CD4-positive, alpha-beta T cell (primary cell): ENCODE measurements at regions not wholly inside any gene's neighbourhood (a gene's known extent, or its start where the extent isn't known, plus 50 kb on each side); places are given as distances from the start of the nearest gene placed in this dataset.

Source experiments
- ATAC-seq: fragments of 200-7000 bp; cut with Tn5 transposase; one replicate; pipeline ENCODE4 v1.10.0; 2022; ENCODE audit warnings: mild to moderate bottlenecking; ENCODE audit not compliant: poor library complexity
- CTCF ChIA-PET: fragments of 350-600 bp; sonication (Branson Sonifier 250); formaldehyde crosslinking; loops from one replicate; lab custom pipeline; 2021; ENCODE audit warnings: antibody characterized with exemption, inconsistent platforms; lab: Charles Lee
- POLR2A ChIA-PET: fragments of 350-600 bp; sonication (Branson Sonifier 250); formaldehyde crosslinking; loops from one replicate; lab custom pipeline; 2021; ENCODE audit warnings: antibody characterized with exemption, inconsistent platforms; lab: Charles Lee
- DNase-seq, 14 experiments: peaks; one replicate each; pipeline ENCODE4 v3.0.0-alpha.2; 2013 to 2020; ENCODE audit warnings: mixed read lengths in 2 of 14
- H3K27ac ChIP-seq, 2 donors: one replicate each; pipeline versions ENCODE4 v1.5.1 to v1.7.0; 2013; ENCODE audit warnings: low read length in 2 of 2, low read depth in 1 of 2, mild to moderate bottlenecking in 1 of 2
- H3K27me3 ChIP-seq, 2 experiments: 1 replicate in 1 of 2; 2 replicates in 1 of 2; pipeline versions ENCODE4 v1.6.1 to v1.7.0; 2013; ENCODE audit warnings: low read length in 2 of 2, control low read depth in 1 of 2, mild to moderate bottlenecking in 1 of 2, moderate library complexity in 1 of 2; ENCODE audit not compliant: insufficient read depth in 2 of 2, control insufficient read depth in 1 of 2
- H3K36me3 ChIP-seq: one replicate; pipeline ENCODE4 v1.6.1; 2013; ENCODE audit warnings: low read length, control low read depth; ENCODE audit not compliant: insufficient read depth
- H3K4me1 ChIP-seq: one replicate; pipeline ENCODE4 v1.6.1; 2013; ENCODE audit warnings: low read length, control low read depth; ENCODE audit not compliant: insufficient read depth
- H3K4me3 ChIP-seq: one replicate; pipeline ENCODE4 v1.5.1; 2013; ENCODE audit warnings: mild to moderate bottlenecking, low read length, moderate library complexity
- H3K9me3 ChIP-seq, 2 experiments: 1 replicate in 1 of 2; 2 replicates in 1 of 2; pipeline versions ENCODE4 v1.6.1 to v1.7.0; 2013; ENCODE audit warnings: low read length in 2 of 2, mild to moderate bottlenecking in 2 of 2, control low read depth in 1 of 2, moderate library complexity in 1 of 2; ENCODE audit not compliant: control insufficient read depth in 1 of 2, insufficient read depth in 1 of 2
- H3K27ac Mint-ChIP-seq: one replicate; pipeline ENCODE4 v1.8.0; 2020; ENCODE audit warnings: mixed read lengths
- H3K27me3 Mint-ChIP-seq: one replicate; pipeline ENCODE4 v1.8.0; 2021; ENCODE audit warnings: mixed read lengths
- H3K36me3 Mint-ChIP-seq: one replicate; pipeline ENCODE4 v1.8.0; 2021; ENCODE audit warnings: low read depth, mixed read lengths
- H3K4me1 Mint-ChIP-seq: one replicate; pipeline ENCODE4 v1.8.0; 2021; ENCODE audit warnings: low read depth, mixed read lengths
- H3K4me3 Mint-ChIP-seq: one replicate; pipeline ENCODE4 v1.8.0; 2020; ENCODE audit warnings: mild to moderate bottlenecking, mixed read lengths
- H3K9me3 Mint-ChIP-seq: one replicate; pipeline ENCODE4 v1.8.0; 2020; ENCODE audit warnings: mixed read lengths
- CTCF ChIP-seq: fragments of 200-600 bp; IDR thresholded peaks from one replicate; pipeline ENCODE4 v1.8.0; 2022; ENCODE audit warnings: antibody characterized with exemption, mild to moderate bottlenecking
- intact Hi-C, 2 experiments: fragments of 100-400 bp; cut with DNase I in 1 of 2; cut with micrococcal nuclease in 1 of 2; formaldehyde crosslinking; loops; one replicate each; pipeline versions ENCODE4 v1.15.1 to v1.9.0; 2023 to 2025; cut with DNase I, micrococcal nuclease

GRCh38 chr20:54773643-54774000 lies 298.2 kb downstream of the DOK5 start:
- ATAC-seq, result no peak

GRCh38 chr20:54772893-54773642 lies 297.7 kb downstream of the DOK5 start:
- Histone ChIP-seq H3K27ac (no peak overlapping the region), H3K27me3 (peaks cover 0 to 4% of the 10 kb centered on the region in 2 experiments), H3K4me1 (no peaks in the 10 kb centered on the region), H3K9me3 (peaks cover 0 to 4% of the 10 kb centered on the region in 2 experiments), H3K36me3 (no peaks in the 10 kb centered on the region), H3K4me3 (no peak overlapping the region)
- Mint-ChIP-seq H3K4me1 (no peaks in the 10 kb centered on the region), H3K36me3 (no peaks in the 10 kb centered on the region), H3K27ac (no peak overlapping the region), H3K27me3 (peaks cover 3% of the 10 kb centered on the region), H3K4me3 (no peak overlapping the region), H3K9me3 (no peaks in the 10 kb centered on the region)
- intact Hi-C loops, result no loop called here
- ChIA-PET CTCF (no interaction called here), POLR2A (no interaction called here)
- no peak for TF ChIP-seq CTCF
- no peak for DNase-seq
- no peak for ATAC-seq

More at GRCh38 chr20:54773643-54774000, 298.2 kb downstream of the DOK5 start:
- no peaks in the 10 kb centered on the region for H3K9me3 Mint-ChIP-seq
- H3K27ac Mint-ChIP-seq, result no peak overlapping the region
- H3K36me3 Mint-ChIP-seq, result no peaks in the 10 kb centered on the region
- peaks cover 3% of the 10 kb centered on the region for H3K27me3 Mint-ChIP-seq
- no peaks in the 10 kb centered on the region for H3K4me1 ChIP-seq
- peaks cover 0 to 4% of the 10 kb centered on the region in 2 experiments for H3K27me3 ChIP-seq
- no peak for TF ChIP-seq CTCF
- ChIA-PET POLR2A (no interaction called here), CTCF (no interaction called here)
- intact Hi-C loops, result no loop called here
- peaks cover 0 to 4% of the 10 kb centered on the region in 2 experiments for H3K9me3 ChIP-seq
- H3K4me1 Mint-ChIP-seq, result no peaks in the 10 kb centered on the region
- H3K36me3 ChIP-seq, result no peaks in the 10 kb centered on the region
- no peak for DNase-seq
- no peak overlapping the region for H3K27ac ChIP-seq
- H3K4me3 Mint-ChIP-seq, result no peak overlapping the region
- no peak overlapping the region for H3K4me3 ChIP-seq

GRCh38 chr20:54766483-54766882 lies 291.1 kb downstream of the DOK5 start:
- no peaks in the 10 kb centered on the region for H3K4me1 ChIP-seq
- POLR2A ChIA-PET, result no interaction called here

More at GRCh38 chr20:54766483-54766882, 291.1 kb downstream of the DOK5 start:
- Histone ChIP-seq H3K27me3 (no peaks in the 10 kb centered on the region), H3K9me3 (peaks cover 0 to 5% of the 10 kb centered on the region in 2 experiments), H3K27ac (no peak overlapping the region), H3K4me3 (no peak overlapping the region), H3K36me3 (no peaks in the 10 kb centered on the region)
- CTCF ChIA-PET, result no interaction called here
- Mint-ChIP-seq H3K4me1 (no peaks in the 10 kb centered on the region), H3K27ac (no peak overlapping the region), H3K4me3 (no peak overlapping the region), H3K36me3 (no peaks in the 10 kb centered on the region), H3K27me3 (no peaks in the 10 kb centered on the region), H3K9me3 (no peaks in the 10 kb centered on the region)
- ATAC-seq, result no peak
- intact Hi-C loops, result no loop called here
- no peak for TF ChIP-seq CTCF
- no peak for DNase-seq
